ENCODE measurements at regions not wholly inside any gene's neighbourhood (a gene's known extent, or its start where the extent isn't known, plus 50 kb on each side); places are given as distances from the start of the nearest gene placed in this dataset.
A peak's percentile ranks its signal among the peaks of the same experiment; 100 is the strongest.

- no peak for DNase-seq (ENCODE audit: low spot score)
Measured at GRCh38 chr2:17068021-17068420, 402.4 kb upstream of the CYRIA start.

DNA sequence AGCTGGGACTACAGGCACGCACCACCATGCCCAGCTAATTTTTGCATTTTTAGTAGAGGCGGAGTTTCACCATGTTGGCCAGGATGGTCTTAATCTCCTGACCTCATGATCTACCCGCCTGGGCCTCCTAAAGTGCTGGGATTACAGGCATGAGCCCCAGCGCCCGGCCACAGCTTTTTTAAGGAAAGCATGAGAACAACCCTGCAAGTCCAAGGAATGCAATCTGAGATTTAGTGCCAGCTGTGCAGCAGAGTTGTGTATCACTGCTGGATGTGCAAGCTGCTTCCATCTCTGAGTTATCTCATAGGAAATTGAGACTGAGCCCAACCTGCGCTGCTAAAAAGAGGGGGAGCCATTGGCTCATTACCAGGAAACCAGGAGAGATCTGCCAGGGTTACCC is 399.9 kb upstream of the CYRIA start:
- DNase-seq (ENCODE audit: low spot score), result no peak

DNA sequence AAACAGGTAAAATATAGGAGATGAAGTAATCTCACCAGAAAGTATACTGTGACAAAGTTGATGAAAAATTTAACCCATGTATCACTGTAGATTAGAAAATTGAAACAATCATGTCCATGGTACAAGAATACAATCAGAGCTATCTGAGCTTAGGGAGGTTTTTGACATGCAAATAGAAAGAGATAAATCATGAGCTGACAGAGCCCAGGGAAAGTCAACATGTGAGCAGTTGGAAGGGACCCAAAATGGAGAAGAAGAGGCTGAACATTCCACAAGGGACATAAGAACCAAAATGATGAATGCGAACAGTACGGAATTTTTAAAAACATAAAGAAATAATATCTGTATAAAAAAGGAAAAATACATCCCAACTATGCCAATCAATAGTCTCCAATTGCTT is 395.4 kb upstream of the CYRIA start:
- no peak for DNase-seq (ENCODE audit: low spot score)

DNA sequence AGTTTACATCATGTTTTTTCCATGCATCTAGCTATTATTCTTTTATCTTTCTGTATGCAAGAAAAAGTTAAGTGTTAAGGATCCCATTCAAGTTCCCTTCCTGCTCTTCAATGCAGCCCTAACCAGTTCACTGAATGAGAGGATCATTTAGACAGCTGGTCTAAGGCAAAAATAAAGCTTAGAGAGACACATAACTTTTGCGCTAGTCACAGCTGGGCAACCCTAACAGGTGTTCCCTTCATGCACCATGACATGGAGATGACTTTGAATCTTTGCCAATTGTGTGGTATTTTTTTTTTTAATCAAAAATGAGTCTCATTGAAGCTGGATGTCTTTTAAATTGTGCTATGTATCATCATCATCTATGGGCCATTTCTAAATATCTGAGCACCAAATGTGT is 393.8 kb upstream of the CYRIA start:
- DNase-seq (ENCODE audit: low spot score), result no peak

DNA sequence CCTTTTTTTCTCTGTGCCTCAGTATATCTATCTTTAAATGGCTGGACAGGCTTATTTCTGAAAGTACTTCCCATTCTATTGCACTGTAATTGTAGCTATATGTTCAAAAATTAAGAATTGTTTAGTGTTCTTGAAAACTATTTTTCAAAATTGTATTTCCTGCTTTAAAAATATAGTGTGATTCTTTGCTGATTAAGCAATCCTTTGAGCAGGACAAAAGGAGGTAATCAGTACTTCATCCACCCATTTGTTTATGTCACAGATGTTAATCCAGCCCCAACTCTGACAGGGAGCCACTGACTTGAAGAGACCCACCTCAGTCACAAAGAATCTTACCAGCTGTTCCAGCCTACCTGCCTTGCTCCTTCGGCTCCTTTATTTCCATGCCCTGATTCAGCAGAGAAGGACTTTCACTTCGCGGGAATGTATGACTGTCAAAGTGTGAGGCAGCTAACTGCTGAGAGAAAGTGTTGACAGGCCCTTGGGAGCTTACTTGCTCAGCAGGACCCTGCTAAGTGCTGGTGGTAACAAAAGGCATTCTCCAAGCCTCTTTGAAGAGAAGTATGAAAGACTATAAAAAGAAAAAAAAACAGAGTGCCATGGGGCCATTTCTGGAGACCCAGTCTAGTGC is 393.3 kb upstream of the CYRIA start:
- DNase-seq (ENCODE audit: low spot score), result no peak

- no peak for DNase-seq (ENCODE audit: low spot score)
Measured at GRCh38 chr2:17057109-17058017, 391.7 kb upstream of the CYRIA start.

DNA sequence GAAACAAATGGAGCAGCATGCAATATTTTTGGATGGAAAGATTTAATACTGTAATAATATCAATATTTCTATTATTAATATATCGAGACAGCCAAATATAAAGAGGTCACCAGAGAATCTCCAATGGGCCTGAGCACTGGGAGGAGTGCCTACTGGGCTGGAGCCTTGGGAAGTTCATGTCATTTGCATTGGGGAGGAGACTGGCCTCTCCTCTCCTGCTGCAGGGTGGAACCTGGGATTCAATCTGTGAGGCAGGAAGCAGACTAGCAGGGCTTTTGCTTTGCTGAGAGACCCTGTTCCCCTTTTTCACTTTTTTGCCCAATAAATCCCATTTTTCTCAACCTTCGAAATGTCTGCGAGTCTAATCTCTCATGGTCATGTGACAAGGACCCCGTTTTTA is 390.6 kb upstream of the CYRIA start:
- DNase-seq (ENCODE audit: low spot score), result no peak

DNA sequence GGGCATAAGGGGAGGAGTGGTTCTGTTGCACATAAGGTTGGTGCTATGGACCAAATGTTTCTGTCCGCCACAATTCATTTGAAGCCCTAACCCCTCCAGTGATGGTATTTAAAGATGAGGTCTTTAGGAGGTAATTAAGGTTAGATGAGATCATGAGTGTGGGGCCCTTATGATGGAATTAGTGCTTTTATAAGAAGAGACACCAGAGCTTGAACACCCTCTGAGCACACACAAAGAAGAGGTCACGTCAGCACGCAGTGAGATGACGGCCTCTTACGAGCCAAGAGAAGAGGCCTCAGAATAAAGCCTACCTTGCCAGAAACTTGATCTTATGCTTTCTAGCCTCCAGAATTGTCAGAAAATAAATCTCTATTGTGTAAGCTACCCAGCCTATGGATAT is 386.4 kb upstream of the CYRIA start:
- DNase-seq (ENCODE audit: low spot score), result no peak

DNA sequence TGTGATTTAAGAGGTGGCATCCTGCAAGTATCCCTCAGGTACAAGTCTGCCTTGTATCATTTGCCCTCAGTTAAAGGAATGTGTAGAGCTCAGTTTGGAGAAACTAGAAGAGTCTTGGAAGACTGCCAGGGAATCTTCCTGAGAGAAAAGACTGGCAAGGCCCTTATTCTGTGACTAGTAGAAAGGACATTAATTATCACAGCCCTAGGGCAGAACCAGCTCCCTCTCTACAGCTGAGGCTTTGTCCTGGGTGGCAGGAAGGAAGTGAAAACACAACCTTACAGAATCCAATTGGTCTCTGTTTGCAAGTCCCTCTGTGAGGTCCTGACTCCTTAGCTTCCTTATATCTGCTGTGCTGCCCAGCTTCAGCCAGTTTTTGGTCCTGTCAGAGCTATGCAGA is 385.9 kb upstream of the CYRIA start:
- DNase-seq (ENCODE audit: low spot score), result peak; percentile 12

DNA sequence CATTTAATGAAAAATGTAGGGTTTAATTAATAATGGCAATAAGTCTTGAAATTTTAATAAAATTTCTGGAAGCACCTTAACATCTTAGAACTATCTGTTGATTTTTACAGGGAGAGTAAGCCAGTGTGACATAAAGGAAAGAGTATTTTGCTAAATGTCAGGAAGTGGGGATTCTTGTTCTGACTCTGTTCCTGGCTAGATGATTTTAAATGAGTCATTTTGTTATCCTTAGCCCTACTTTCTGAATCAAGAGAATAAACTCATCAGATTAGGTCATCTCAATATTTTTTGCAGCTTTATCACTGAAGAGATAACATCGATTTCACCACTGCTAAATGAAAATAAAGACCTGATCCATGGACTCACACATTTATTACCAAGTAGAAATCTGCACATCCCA is 377.5 kb upstream of the CYRIA start:
- no peak for DNase-seq (ENCODE audit: low spot score)

GRCh38 chr2:17036361-17036760 is 370.7 kb upstream of the CYRIA start:
- DNase-seq (ENCODE audit: low spot score), result no peak

DNA sequence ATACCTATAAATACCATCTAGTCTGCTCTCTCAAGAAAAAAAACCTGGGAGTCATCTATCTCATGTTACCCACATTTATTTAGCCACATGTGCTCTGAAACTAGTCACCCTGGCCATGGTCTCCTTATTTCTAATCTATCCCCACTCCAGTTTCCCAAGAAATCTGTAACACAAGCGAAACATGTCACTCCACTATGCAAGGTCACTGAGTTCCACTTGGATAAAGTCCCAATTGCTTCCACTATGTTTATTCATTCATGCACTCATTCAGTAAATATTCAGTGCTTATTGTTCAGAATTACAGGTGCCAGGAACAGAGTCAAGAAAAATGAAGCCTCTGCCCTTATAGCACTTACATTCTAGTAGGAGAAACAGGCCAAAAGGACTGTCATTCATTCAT is 369.4 kb upstream of the CYRIA start:
- DNase-seq (ENCODE audit: low spot score), result no peak

GRCh38 chr2:17030047-17030446 is 364.4 kb upstream of the CYRIA start:
- no peak for DNase-seq (ENCODE audit: low spot score)

- no peak for DNase-seq (ENCODE audit: low spot score)
Measured at GRCh38 chr2:17012297-17012696, 346.7 kb upstream of the CYRIA start.

- DNase-seq (ENCODE audit: low spot score), result no peak
Measured at GRCh38 chr2:17010104-17010503, 344.5 kb upstream of the CYRIA start.

DNA sequence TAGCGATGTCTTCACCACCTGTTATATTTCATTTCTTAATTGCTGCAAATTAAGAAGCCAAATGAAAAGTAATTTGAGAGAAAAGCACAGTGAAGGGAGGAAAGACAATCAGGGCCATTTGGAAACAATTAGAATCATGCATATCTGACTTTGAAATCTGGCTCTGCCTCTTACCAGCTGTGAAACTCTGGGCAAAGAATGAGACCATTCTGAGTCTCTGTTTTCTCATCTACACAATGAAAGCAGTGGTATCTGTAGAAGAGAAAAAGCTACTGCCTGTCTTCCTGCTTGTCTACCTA is 334.5 kb upstream of the CYRIA start:
- no peak for DNase-seq (ENCODE audit: low spot score)

GRCh38 chr2:16999347-17000183 is 333.9 kb upstream of the CYRIA start:
- DNase-seq (ENCODE audit: low spot score), result no peak

DNA sequence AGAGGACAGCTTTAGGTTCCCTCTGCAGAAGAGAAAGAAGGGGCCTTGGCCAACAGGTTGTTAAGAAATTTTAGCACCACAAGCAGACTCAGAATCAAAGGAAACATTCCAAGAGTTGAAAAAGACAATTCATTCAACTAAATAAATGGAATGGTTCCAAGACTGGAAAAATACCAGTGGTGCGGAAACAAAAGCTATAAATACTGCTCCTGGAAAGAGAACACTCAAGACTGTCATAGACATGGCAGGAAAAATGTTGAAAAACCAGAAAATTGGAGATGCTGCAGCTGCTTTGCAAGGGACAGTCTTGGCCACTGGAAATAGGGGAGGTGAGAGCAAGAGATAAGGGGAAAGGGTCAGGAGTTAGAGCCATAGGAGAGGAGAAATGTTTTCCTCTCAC is 312.7 kb upstream of the CYRIA start:
- DNase-seq (ENCODE audit: low spot score), result no peak

DNA sequence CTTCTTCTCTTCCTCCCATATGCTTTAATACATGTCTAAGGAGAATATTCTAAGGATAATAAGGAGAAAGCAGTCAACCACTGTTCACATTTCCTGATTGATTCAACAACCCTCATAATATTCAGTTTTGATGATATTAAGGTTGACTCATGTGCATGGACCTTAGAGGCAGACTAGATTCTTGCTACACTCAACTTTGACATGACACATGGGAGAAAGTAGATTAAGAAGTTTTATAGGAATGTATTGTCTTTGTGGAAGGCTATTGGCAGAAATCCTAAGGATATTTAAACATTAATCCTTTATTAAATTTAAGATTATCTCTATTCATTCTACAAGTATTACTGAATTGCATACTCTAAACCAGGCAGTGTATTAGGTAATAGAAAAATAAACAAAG is 309.1 kb upstream of the CYRIA start:
- DNase-seq (ENCODE audit: low spot score), result no peak

GRCh38 chr2:16973586-16974286 is 308.1 kb upstream of the CYRIA start:
- no peak for DNase-seq (ENCODE audit: low spot score)

DNA sequence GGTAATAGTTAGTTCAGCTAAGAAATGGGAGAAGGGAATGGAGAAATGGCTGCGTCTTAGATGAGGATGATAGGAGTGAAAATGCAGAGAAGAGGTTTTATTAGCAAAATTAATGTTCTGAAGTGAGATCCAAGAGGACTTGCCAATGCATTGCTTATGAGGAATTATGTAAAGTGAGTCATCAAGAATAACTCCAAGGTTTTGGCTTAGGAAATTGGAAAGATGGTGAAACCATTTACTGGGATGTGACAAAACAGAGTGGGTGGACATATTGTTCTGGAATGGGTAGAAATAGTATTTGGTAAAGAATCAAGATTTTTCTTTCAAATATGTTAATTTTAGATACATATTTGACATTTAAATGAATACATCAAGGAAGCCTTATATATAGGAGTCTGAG is 306.6 kb upstream of the CYRIA start:
- DNase-seq (ENCODE audit: low spot score), result no peak

GRCh38 chr2:16971722-16972234 is 306.1 kb upstream of the CYRIA start:
- no peak for DNase-seq (ENCODE audit: low spot score)

All from COLO829 (cell line).